ENCODE measurements at regions not wholly inside any gene's neighbourhood (a gene's known extent, or its start where the extent isn't known, plus 50 kb on each side); places are given as distances from the start of the nearest gene placed in this dataset.

- H3K4me3 ChIP-seq (ENCODE audit: low read depth, low read length), result no peak overlapping the region
- POLR2A ChIA-PET, result no interaction called here
- H3K27ac ChIP-seq (ENCODE audit: extremely low read depth, low read depth, low read length), result no peak overlapping the region
- H3K9me3 ChIP-seq (ENCODE audit: control insufficient read depth, insufficient read depth, low read depth, low read length), result no peaks in the 10 kb centered on the region
- H3K36me3 ChIP-seq (ENCODE audit: control insufficient read depth in 2 of 2, insufficient read depth in 1 of 2, low read length in 2 of 2), result no peaks in the 10 kb centered on the region
- TF ChIP-seq ZNF416 (tag by site-specific recombination; IDR thresholded peaks at IDR 0.05) (no peak), ZNF514 (tag by site-specific recombination; IDR thresholded peaks at IDR 0.05) (no peak), ZNF335 (tag by site-specific recombination; conservative IDR thresholded peaks at IDR 0.05) (no peak), ZNF184 (tag by site-specific recombination; IDR thresholded peaks at IDR 0.05) (no peak), AEBP2 (tag by site-specific recombination; IDR thresholded peaks at IDR 0.05; ENCODE audit: borderline replicate concordance) (no peak), ZSCAN18 (tag by site-specific recombination; IDR thresholded peaks at IDR 0.05) (no peak), ZBTB1 (tag by site-specific recombination; IDR thresholded peaks at IDR 0.05) (no peak), SP7 (tag by site-specific recombination; IDR thresholded peaks at IDR 0.05) (no peak), ZNF654 (tag by site-specific recombination; IDR thresholded peaks at IDR 0.05; ENCODE audit: low read depth) (no peak), ZNF19 (tag by site-specific recombination; IDR thresholded peaks at IDR 0.05; ENCODE audit: low read depth) (no peak), ZNF561 (tag by site-specific recombination; IDR thresholded peaks at IDR 0.05; ENCODE audit: borderline replicate concordance) (no peak), TRIM28 (IDR thresholded peaks at IDR 0.05; ENCODE audit: borderline replicate concordance, low read length) (no peak), ZNF341 (tag by site-specific recombination; IDR thresholded peaks at IDR 0.05; ENCODE audit: low read depth) (no peak), HOXD13 (CRISPR knock-in tag; IDR thresholded peaks at IDR 0.05; ENCODE audit: borderline replicate concordance) (no peak), SP2 (tag by site-specific recombination; IDR thresholded peaks at IDR 0.05) (no peak), PRDM1 (tag by site-specific recombination; IDR thresholded peaks at IDR 0.05) (no peak), RBAK (tag by site-specific recombination; IDR thresholded peaks at IDR 0.05) (no peak), ZFHX2 (tag by site-specific recombination; conservative IDR thresholded peaks at IDR 0.05) (no peak)
- no peaks in the 10 kb centered on the region for H3K4me1 ChIP-seq (ENCODE audit: control insufficient read depth, insufficient read depth, low read length)
- CTCF ChIA-PET, result no interaction called here
These were observed 210.0 kb downstream of the HS3ST1 start for GRCh38 chr4:11218692-11219091.

GRCh38 chr4:11216520-11216919 is 212.2 kb downstream of the HS3ST1 start:
- POLR2A ChIA-PET, result no interaction called here
- CTCF ChIA-PET, result no interaction called here
- H3K4me3 ChIP-seq (ENCODE audit: low read depth, low read length), result no peak overlapping the region
- TF ChIP-seq ZNF138 (tag by site-specific recombination; IDR thresholded peaks at IDR 0.05; ENCODE audit: borderline replicate concordance) (no peak), KLF9 (tag by site-specific recombination; IDR thresholded peaks at IDR 0.05; ENCODE audit: low read depth) (no peak), ZNF202 (tag by site-specific recombination; IDR thresholded peaks at IDR 0.05; ENCODE audit: borderline replicate concordance) (no peak), YY1 (tag by site-specific recombination; IDR thresholded peaks at IDR 0.05) (no peak), MYNN (tag by site-specific recombination; IDR thresholded peaks at IDR 0.05; ENCODE audit: borderline replicate concordance) (no peak), REST (tag by site-specific recombination; IDR thresholded peaks at IDR 0.05) (no peak), ZNF664 (tag by site-specific recombination; IDR thresholded peaks at IDR 0.05) (no peak), ZNF2 (tag by site-specific recombination; IDR thresholded peaks at IDR 0.05) (no peak)
- H3K9me3 ChIP-seq (ENCODE audit: control insufficient read depth, insufficient read depth, low read depth, low read length), result no peaks in the 10 kb centered on the region
- no peaks in the 10 kb centered on the region for H3K4me1 ChIP-seq (ENCODE audit: control insufficient read depth, insufficient read depth, low read length)
- H3K27ac ChIP-seq (ENCODE audit: extremely low read depth, low read depth, low read length), result no peak overlapping the region
- no peaks in the 10 kb centered on the region for H3K36me3 ChIP-seq (ENCODE audit: control insufficient read depth in 2 of 2, insufficient read depth in 1 of 2, low read length in 2 of 2)
